SU-DHL-6 (cell line): ENCODE measurements at regions not wholly inside any gene's neighbourhood (a gene's known extent, or its start where the extent isn't known, plus 50 kb on each side); places are given as distances from the start of the nearest gene placed in this dataset.

Experiments used
- H2AFZ ChIP-seq: fragments of 200-600 bp; sonication (generic); 2 replicates; pipeline ENCODE4 v1.6.1; 2014; ENCODE audit warnings: low read depth, mild to moderate bottlenecking, moderate library complexity, mixed read lengths, antibody characterized with exemption, low read length; ENCODE audit not compliant: severe bottlenecking
- H3F3A ChIP-seq: fragments of 200-600 bp; shearing (Covaris generic); 2 replicates; pipeline ENCODE4 v1.6.0; 2016; ENCODE audit warnings: antibody characterized with exemption, mild to moderate bottlenecking; ENCODE audit not compliant: insufficient read depth
- H3K27ac ChIP-seq: fragments of 200-600 bp; sonication (generic); 2 replicates; pipeline ENCODE4 v1.5.1; 2016; ENCODE audit warnings: low read depth, mild to moderate bottlenecking, low read length, moderate library complexity, mixed read lengths
- H3K27me3 ChIP-seq: fragments of 200-600 bp; sonication (generic), shearing (Covaris generic); 2 replicates; pipeline ENCODE4 v1.6.0; 2014; ENCODE audit warnings: mild to moderate bottlenecking, low read length
- H3K36me3 ChIP-seq: fragments of 200-600 bp; sonication (generic); 2 replicates; pipeline ENCODE4 v1.6.1; 2014; ENCODE audit warnings: mild to moderate bottlenecking, low read length, mixed read lengths
- H3K4me2 ChIP-seq: fragments of 300-600, 200-600 bp; shearing (Covaris generic), sonication (generic); 2 replicates; pipeline ENCODE4 v1.6.0; 2014; ENCODE audit warnings: low read length, low read depth, mild to moderate bottlenecking; ENCODE audit not compliant: poor library complexity, severe bottlenecking
- H3K4me3 ChIP-seq: fragments of 200-600 bp; sonication (generic); 2 replicates; pipeline ENCODE4 v1.5.1; 2014; ENCODE audit warnings: antibody characterized with exemption, low read length, mild to moderate bottlenecking, mixed read lengths; ENCODE audit not compliant: insufficient read depth, poor library complexity, severe bottlenecking
- H3K79me2 ChIP-seq: fragments of 200-600 bp; sonication (generic); 2 replicates; pipeline ENCODE4 v1.6.1; 2014; ENCODE audit warnings: mild to moderate bottlenecking, low read length, moderate library complexity; ENCODE audit not compliant: insufficient read depth
- H3K9ac ChIP-seq: fragments of 200-600 bp; sonication (generic); 2 replicates; pipeline ENCODE4 v1.7.0; 2014; ENCODE audit warnings: mild to moderate bottlenecking, low read length
- H3K9me2 ChIP-seq: fragments of 200-600 bp; sonication (generic); replicated peaks from 2 replicates; pipeline ENCODE4 v1.6.1; 2014; ENCODE audit warnings: low read length; ENCODE audit not compliant: insufficient read depth
- H3K9me3 ChIP-seq: fragments of 200-600 bp; sonication (generic); 2 replicates; pipeline ENCODE4 v1.6.1; 2014; ENCODE audit warnings: low read length, mixed read lengths; ENCODE audit not compliant: insufficient read depth
- H4K20me1 ChIP-seq: fragments of 200-600 bp; sonication (generic); 2 replicates; pipeline ENCODE4 v1.6.1; 2014; ENCODE audit warnings: low read depth, mild to moderate bottlenecking, antibody characterized with exemption, low read length, moderate library complexity, mixed read lengths
- EZH2phosphoT487 ChIP-seq: fragments of 200-600 bp; sonication (generic), shearing (Covaris generic); conservative IDR thresholded peaks from 2 replicates; pipeline ENCODE4 v1.6.1; 2018; ENCODE audit warnings: mild to moderate bottlenecking, antibody characterized with exemption, low read length, moderate library complexity, mixed read lengths
- TF ChIP-seq, protein P1 (sequence below): fragments of 200-600 bp; sonication (generic); IDR thresholded peaks from one replicate; pipeline ENCODE4 v1.5.1; 2017; ENCODE audit warnings: antibody characterized with exemption, mild to moderate bottlenecking, low read length, moderate library complexity; ENCODE audit not compliant: insufficient read depth, poor library complexity, severe bottlenecking

- H3K9ac ChIP-seq, result no peak overlapping the region
- no peaks in the 10 kb centered on the region for H3K36me3 ChIP-seq
- no peak overlapping the region for H2AFZ ChIP-seq
- H3K4me2 ChIP-seq, result no peak overlapping the region
- H3K27me3 ChIP-seq, result no peaks in the 10 kb centered on the region
- H3K27ac ChIP-seq, result no peak overlapping the region
- H3K9me2 ChIP-seq, result no peaks in the 10 kb centered on the region
- no peak for TF ChIP-seq EZH2phosphoT487
- TF ChIP-seq, protein P1, sequence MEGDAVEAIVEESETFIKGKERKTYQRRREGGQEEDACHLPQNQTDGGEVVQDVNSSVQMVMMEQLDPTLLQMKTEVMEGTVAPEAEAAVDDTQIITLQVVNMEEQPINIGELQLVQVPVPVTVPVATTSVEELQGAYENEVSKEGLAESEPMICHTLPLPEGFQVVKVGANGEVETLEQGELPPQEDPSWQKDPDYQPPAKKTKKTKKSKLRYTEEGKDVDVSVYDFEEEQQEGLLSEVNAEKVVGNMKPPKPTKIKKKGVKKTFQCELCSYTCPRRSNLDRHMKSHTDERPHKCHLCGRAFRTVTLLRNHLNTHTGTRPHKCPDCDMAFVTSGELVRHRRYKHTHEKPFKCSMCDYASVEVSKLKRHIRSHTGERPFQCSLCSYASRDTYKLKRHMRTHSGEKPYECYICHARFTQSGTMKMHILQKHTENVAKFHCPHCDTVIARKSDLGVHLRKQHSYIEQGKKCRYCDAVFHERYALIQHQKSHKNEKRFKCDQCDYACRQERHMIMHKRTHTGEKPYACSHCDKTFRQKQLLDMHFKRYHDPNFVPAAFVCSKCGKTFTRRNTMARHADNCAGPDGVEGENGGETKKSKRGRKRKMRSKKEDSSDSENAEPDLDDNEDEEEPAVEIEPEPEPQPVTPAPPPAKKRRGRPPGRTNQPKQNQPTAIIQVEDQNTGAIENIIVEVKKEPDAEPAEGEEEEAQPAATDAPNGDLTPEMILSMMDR, result no peak
- no peak overlapping the region for H3K4me3 ChIP-seq
- no peaks in the 10 kb centered on the region for H3K79me2 ChIP-seq
- no peaks in the 10 kb centered on the region for H3F3A ChIP-seq
- no peaks in the 10 kb centered on the region for H3K9me3 ChIP-seq
- no peaks in the 10 kb centered on the region for H4K20me1 ChIP-seq
These were observed 146.6 kb downstream of the ASCL4 start for GRCh38 chr12:107921062-107921461.

GRCh38 chr12:107925125-107925524 is 150.6 kb downstream of the ASCL4 start:
- no peak overlapping the region for H3K27ac ChIP-seq
- H3K9me2 ChIP-seq, result no peaks in the 10 kb centered on the region
- no peaks in the 10 kb centered on the region for H3K36me3 ChIP-seq
- H4K20me1 ChIP-seq, result no peaks in the 10 kb centered on the region
- no peak overlapping the region for H3K9ac ChIP-seq
- no peak overlapping the region for H2AFZ ChIP-seq
- no peaks in the 10 kb centered on the region for H3K27me3 ChIP-seq
- H3F3A ChIP-seq, result no peaks in the 10 kb centered on the region
- H3K9me3 ChIP-seq, result no peaks in the 10 kb centered on the region
- no peaks in the 10 kb centered on the region for H3K79me2 ChIP-seq
- no peak overlapping the region for H3K4me2 ChIP-seq
- no peak overlapping the region for H3K4me3 ChIP-seq
- TF ChIP-seq EZH2phosphoT487, result no peak
- TF ChIP-seq, protein P1, result no peak

GRCh38 chr12:107929436-107929835 is 154.9 kb downstream of the ASCL4 start:
- H3K4me2 ChIP-seq, result no peak overlapping the region
- no peak overlapping the region for H3K9ac ChIP-seq
- no peak for TF ChIP-seq EZH2phosphoT487
- TF ChIP-seq, protein P1, result peak; percentile 18
- H4K20me1 ChIP-seq, result no peaks in the 10 kb centered on the region
- H3F3A ChIP-seq, result no peaks in the 10 kb centered on the region
- H3K36me3 ChIP-seq, result no peaks in the 10 kb centered on the region
- no peaks in the 10 kb centered on the region for H3K9me3 ChIP-seq
- no peak overlapping the region for H2AFZ ChIP-seq
- H3K9me2 ChIP-seq, result no peaks in the 10 kb centered on the region
- no peak overlapping the region for H3K27ac ChIP-seq
- no peaks in the 10 kb centered on the region for H3K27me3 ChIP-seq
- no peak overlapping the region for H3K4me3 ChIP-seq
- H3K79me2 ChIP-seq, result no peaks in the 10 kb centered on the region
